Duodenal mucosa (tissue), 2 donors: ENCODE measurements at regions not wholly inside any gene's neighbourhood (a gene's known extent, or its start where the extent isn't known, plus 50 kb on each side); places are given as distances from the start of the nearest gene placed in this dataset.

Experiments used
- H3K27ac ChIP-seq: one replicate; pipeline ENCODE4 v1.7.0; 2013; ENCODE audit warnings: low read depth, low read length
- H3K27me3 ChIP-seq, 2 donors: one replicate each; pipeline ENCODE4 v1.7.0; 2013; ENCODE audit warnings: low read length in 2 of 2, control low read depth in 1 of 2; ENCODE audit not compliant: insufficient read depth in 2 of 2, control insufficient read depth in 1 of 2
- H3K36me3 ChIP-seq, 2 donors: one replicate each; pipeline ENCODE4 v1.7.0; 2013; ENCODE audit warnings: low read length in 2 of 2, control low read depth in 1 of 2; ENCODE audit not compliant: insufficient read depth in 2 of 2, control insufficient read depth in 1 of 2
- H3K4me1 ChIP-seq, 2 donors: one replicate each; pipeline ENCODE4 v1.7.0; 2013; ENCODE audit warnings: low read length in 2 of 2, control low read depth in 1 of 2; ENCODE audit not compliant: insufficient read depth in 2 of 2, control insufficient read depth in 1 of 2
- H3K4me3 ChIP-seq, 2 donors: one replicate each; pipeline ENCODE4 v1.7.0; 2013; ENCODE audit warnings: low read length in 2 of 2, low read depth in 1 of 2
- H3K9ac ChIP-seq, 2 donors: one replicate each; pipeline ENCODE4 v1.7.0; 2013; ENCODE audit warnings: low read length in 2 of 2, low read depth in 1 of 2
- H3K9me3 ChIP-seq, 2 donors: one replicate each; pipeline ENCODE4 v1.7.0; 2013; ENCODE audit warnings: low read length in 2 of 2, control low read depth in 1 of 2; ENCODE audit not compliant: control insufficient read depth in 1 of 2

GRCh38 chr12:67524861-67525616 is 123.5 kb upstream of the DYRK2 start:
- Histone ChIP-seq H3K36me3 (no peaks in the 10 kb centered on the region), H3K4me3 (no peak overlapping the region), H3K27me3 (no peaks in the 10 kb centered on the region), H3K27ac (no peak overlapping the region), H3K9ac (no peak overlapping the region), H3K4me1 (peaks cover 5 to 14% of the 10 kb centered on the region in 2 donors), H3K9me3 (no peaks in the 10 kb centered on the region)

- no peak overlapping the region for H3K27ac ChIP-seq
- H3K4me3 ChIP-seq: no peak overlapping the region
- no peaks in the 10 kb centered on the region for H3K9me3 ChIP-seq
- no peak overlapping the region for H3K9ac ChIP-seq
- no peaks in the 10 kb centered on the region for H3K27me3 ChIP-seq
- peaks cover 5 to 14% of the 10 kb centered on the region in 2 donors for H3K4me1 ChIP-seq
- no peaks in the 10 kb centered on the region for H3K36me3 ChIP-seq
Measured at GRCh38 chr12:67525617-67525884, 123.0 kb upstream of the DYRK2 start.

- no peaks in the 10 kb centered on the region for H3K36me3 ChIP-seq
- H3K4me3 ChIP-seq: no peak overlapping the region
- no peak overlapping the region for H3K27ac ChIP-seq
- H3K9me3 ChIP-seq: no peaks in the 10 kb centered on the region
- no peaks in the 10 kb centered on the region for H3K27me3 ChIP-seq
- no peak overlapping the region for H3K9ac ChIP-seq
- peaks cover 5 to 14% of the 10 kb centered on the region in 2 donors for H3K4me1 ChIP-seq
Measured at GRCh38 chr12:67526129-67526528, 122.4 kb upstream of the DYRK2 start.

- no peak overlapping the region for H3K4me3 ChIP-seq
- H3K27me3 ChIP-seq: no peaks in the 10 kb centered on the region
- no peaks in the 10 kb centered on the region for H3K9me3 ChIP-seq
- H3K4me1 ChIP-seq: peaks cover 14 to 28% of the 10 kb centered on the region in 2 donors
- H3K36me3 ChIP-seq: no peaks in the 10 kb centered on the region
- no peak overlapping the region for H3K27ac ChIP-seq
- no peak overlapping the region for H3K9ac ChIP-seq
Measured at GRCh38 chr12:67531051-67531450, 117.5 kb upstream of the DYRK2 start.

- H3K9ac ChIP-seq: no peak overlapping the region
- no peaks in the 10 kb centered on the region for H3K27me3 ChIP-seq
- peaks cover 13 to 28% of the 10 kb centered on the region in 2 donors for H3K4me1 ChIP-seq
- H3K36me3 ChIP-seq: no peaks in the 10 kb centered on the region
- no peaks in the 10 kb centered on the region for H3K9me3 ChIP-seq
- H3K4me3 ChIP-seq: no peak overlapping the region
- H3K27ac ChIP-seq: no peak overlapping the region
Measured at GRCh38 chr12:67531501-67531900, 117.0 kb upstream of the DYRK2 start.

- no peaks in the 10 kb centered on the region for H3K9me3 ChIP-seq
- no peak overlapping the region for H3K27ac ChIP-seq
- no peak overlapping the region for H3K9ac ChIP-seq
- peaks cover 13 to 27% of the 10 kb centered on the region in 2 donors for H3K4me1 ChIP-seq
- H3K27me3 ChIP-seq: no peaks in the 10 kb centered on the region
- no peaks in the 10 kb centered on the region for H3K36me3 ChIP-seq
- no peak overlapping the region for H3K4me3 ChIP-seq
Measured at GRCh38 chr12:67533159-67533558, 115.4 kb upstream of the DYRK2 start.

- H3K27me3 ChIP-seq: no peaks in the 10 kb centered on the region
- no peak overlapping the region for H3K27ac ChIP-seq
- H3K9me3 ChIP-seq: no peaks in the 10 kb centered on the region
- no peak overlapping the region for H3K4me3 ChIP-seq
- H3K4me1 ChIP-seq: peaks cover 13 to 27% of the 10 kb centered on the region in 2 donors
- H3K36me3 ChIP-seq: no peaks in the 10 kb centered on the region
- H3K9ac ChIP-seq: no peak overlapping the region
Measured at GRCh38 chr12:67534046-67534445, 114.5 kb upstream of the DYRK2 start.

- H3K36me3 ChIP-seq: no peaks in the 10 kb centered on the region
- no peak overlapping the region for H3K9ac ChIP-seq
- peak overlapping the region in 1 of 2 donors; percentile 31 for H3K4me3 ChIP-seq
- H3K4me1 ChIP-seq: peaks cover 13 to 27% of the 10 kb centered on the region in 2 donors
- H3K27me3 ChIP-seq: no peaks in the 10 kb centered on the region
- no peaks in the 10 kb centered on the region for H3K9me3 ChIP-seq
- H3K27ac ChIP-seq: no peak overlapping the region
Measured at GRCh38 chr12:67534681-67535080, 113.9 kb upstream of the DYRK2 start.

GRCh38 chr12:67535176-67535575 is 113.4 kb upstream of the DYRK2 start:
- no peaks in the 10 kb centered on the region for H3K9me3 ChIP-seq
- H3K4me3 ChIP-seq: peak overlapping the region in 1 of 2 donors; percentile 31
- no peaks in the 10 kb centered on the region for H3K36me3 ChIP-seq
- H3K9ac ChIP-seq: no peak overlapping the region
- H3K4me1 ChIP-seq: peaks cover 13 to 27% of the 10 kb centered on the region in 2 donors
- no peaks in the 10 kb centered on the region for H3K27me3 ChIP-seq
- H3K27ac ChIP-seq: no peak overlapping the region

GRCh38 chr12:67535971-67536370 is 112.6 kb upstream of the DYRK2 start:
- no peak overlapping the region for H3K4me3 ChIP-seq
- no peak overlapping the region for H3K9ac ChIP-seq
- H3K4me1 ChIP-seq: peaks cover 13 to 27% of the 10 kb centered on the region in 2 donors
- no peaks in the 10 kb centered on the region for H3K9me3 ChIP-seq
- H3K27me3 ChIP-seq: no peaks in the 10 kb centered on the region
- H3K36me3 ChIP-seq: no peaks in the 10 kb centered on the region
- H3K27ac ChIP-seq: no peak overlapping the region
